Parathyroid adenoma (tissue), 2 donors: ENCODE measurements at regions not wholly inside any gene's neighbourhood (a gene's known extent, or its start where the extent isn't known, plus 50 kb on each side); places are given as distances from the start of the nearest gene placed in this dataset.

Experiments used
- H2AFZ ChIP-seq: fragments of 300-600 bp; sonication (generic); one replicate; pipeline ENCODE4 v1.7.0; 2017; ENCODE audit warnings: antibody characterized with exemption, mild to moderate bottlenecking
- H3K27ac ChIP-seq: fragments of 300-600 bp; sonication (generic); one replicate; pipeline ENCODE4 v1.7.0; 2017
- H3K27me3 ChIP-seq: fragments of 300-600 bp; sonication (generic); one replicate; pipeline ENCODE4 v1.7.0; 2017; ENCODE audit warnings: low read length; ENCODE audit not compliant: control insufficient read depth, insufficient read depth
- H3K36me3 ChIP-seq: fragments of 300-600 bp; sonication (generic); one replicate; pipeline ENCODE4 v1.7.0; 2017; ENCODE audit warnings: low read length; ENCODE audit not compliant: control insufficient read depth, insufficient read depth
- H3K4me1 ChIP-seq: fragments of 300-600 bp; sonication (generic); one replicate; pipeline ENCODE4 v1.7.0; 2017; ENCODE audit warnings: control low read depth
- H3K4me2 ChIP-seq: fragments of 300-600 bp; sonication (generic); one replicate; pipeline ENCODE4 v1.7.0; 2017; ENCODE audit warnings: low read length
- H3K4me3 ChIP-seq: fragments of 300-600 bp; sonication (generic); one replicate; pipeline ENCODE4 v1.7.0; 2017; ENCODE audit warnings: low read depth, low read length
- H3K79me2 ChIP-seq: fragments of 300-600 bp; sonication (generic); one replicate; pipeline ENCODE4 v1.7.0; 2017; ENCODE audit warnings: control low read depth
- H3K9ac ChIP-seq: fragments of 300-600 bp; sonication (generic); one replicate; pipeline ENCODE4 v1.7.0; 2017; ENCODE audit warnings: mild to moderate bottlenecking
- H3K9me3 ChIP-seq: fragments of 300-600 bp; sonication (generic); one replicate; pipeline ENCODE4 v1.7.0; 2017; ENCODE audit warnings: low read length; ENCODE audit not compliant: control insufficient read depth
- CTCF ChIP-seq: fragments of 300-600 bp; sonication (generic); IDR thresholded peaks from one replicate; pipeline ENCODE4 v1.7.0; 2017; ENCODE audit warnings: antibody characterized with exemption, mild to moderate bottlenecking
- donor health status: primary hyperparathyroidism.

DNA sequence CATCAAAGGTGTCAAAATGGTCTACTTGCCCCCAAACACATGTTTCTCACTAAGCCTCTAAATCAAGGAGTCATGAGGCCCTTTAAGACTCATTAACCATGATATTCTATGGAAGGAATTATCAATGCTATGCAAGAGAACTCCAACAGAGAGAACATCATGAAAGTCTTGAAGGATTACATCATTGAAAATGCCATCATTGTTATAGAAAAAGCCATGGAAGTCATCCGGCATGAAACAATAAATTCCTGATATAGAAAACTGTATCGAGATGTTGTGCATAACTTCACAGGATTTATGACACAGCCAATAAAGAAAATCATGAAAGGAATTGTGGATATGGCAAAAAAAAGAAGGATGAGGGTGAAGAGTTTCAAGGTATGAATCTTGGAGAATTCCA, 1363.6 kb upstream of the CDH2 start:
- Histone ChIP-seq H3K27me3 (no peaks in the 10 kb centered on the region), H2AFZ (no peak overlapping the region), H3K4me2 (no peak overlapping the region), H3K9ac (no peak overlapping the region), H3K79me2 (no peaks in the 10 kb centered on the region), H3K36me3 (no peaks in the 10 kb centered on the region), H3K4me1 (no peaks in the 10 kb centered on the region), H3K27ac (no peak overlapping the region), H3K9me3 (no peaks in the 10 kb centered on the region), H3K4me3 (no peak overlapping the region)
- no peak for TF ChIP-seq CTCF

DNA sequence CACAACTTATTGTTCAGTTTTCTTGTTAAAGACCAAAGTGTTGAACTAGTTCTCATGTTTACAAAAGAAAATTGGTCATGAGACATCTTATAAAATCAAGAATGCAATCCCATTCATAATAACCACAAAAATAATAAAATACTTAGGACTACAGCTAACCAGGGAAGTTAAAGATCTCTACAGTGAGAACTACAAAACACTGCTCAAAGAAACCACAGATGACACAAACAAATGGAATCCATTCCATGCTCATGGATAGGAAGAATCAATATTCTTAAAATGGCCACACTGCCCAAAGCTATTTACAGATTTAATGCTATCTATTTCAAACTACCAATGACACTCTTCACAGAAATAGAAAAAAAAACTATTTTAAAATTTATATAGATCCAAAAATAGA, 1354.8 kb upstream of the CDH2 start:
- Histone ChIP-seq H3K4me1 (no peaks in the 10 kb centered on the region), H3K27ac (no peak overlapping the region), H2AFZ (no peak overlapping the region), H3K27me3 (no peaks in the 10 kb centered on the region), H3K9ac (no peak overlapping the region), H3K4me2 (no peak overlapping the region), H3K79me2 (no peaks in the 10 kb centered on the region), H3K4me3 (no peak overlapping the region), H3K36me3 (no peaks in the 10 kb centered on the region), H3K9me3 (no peaks in the 10 kb centered on the region)
- TF ChIP-seq CTCF = no peak

GRCh38 chr18:29523371-29523770, 1346.4 kb upstream of the CDH2 start:
- H2AFZ ChIP-seq = no peak overlapping the region
- no peak overlapping the region for H3K9ac ChIP-seq
- H3K4me1 ChIP-seq = no peaks in the 10 kb centered on the region
- H3K9me3 ChIP-seq = no peaks in the 10 kb centered on the region
- H3K27ac ChIP-seq = no peak overlapping the region
- H3K4me3 ChIP-seq = no peak overlapping the region
- no peaks in the 10 kb centered on the region for H3K36me3 ChIP-seq
- H3K27me3 ChIP-seq = no peaks in the 10 kb centered on the region
- no peaks in the 10 kb centered on the region for H3K79me2 ChIP-seq
- no peak for TF ChIP-seq CTCF
- no peak overlapping the region for H3K4me2 ChIP-seq

GRCh38 chr18:29512761-29513160, 1335.8 kb upstream of the CDH2 start:
- no peaks in the 10 kb centered on the region for H3K36me3 ChIP-seq
- H3K27me3 ChIP-seq = no peaks in the 10 kb centered on the region
- TF ChIP-seq CTCF = no peak
- H3K9ac ChIP-seq = no peak overlapping the region
- H3K4me2 ChIP-seq = no peak overlapping the region
- no peaks in the 10 kb centered on the region for H3K79me2 ChIP-seq
- H2AFZ ChIP-seq = no peak overlapping the region
- H3K9me3 ChIP-seq = no peaks in the 10 kb centered on the region
- no peaks in the 10 kb centered on the region for H3K4me1 ChIP-seq
- H3K4me3 ChIP-seq = no peak overlapping the region
- H3K27ac ChIP-seq = no peak overlapping the region

DNA sequence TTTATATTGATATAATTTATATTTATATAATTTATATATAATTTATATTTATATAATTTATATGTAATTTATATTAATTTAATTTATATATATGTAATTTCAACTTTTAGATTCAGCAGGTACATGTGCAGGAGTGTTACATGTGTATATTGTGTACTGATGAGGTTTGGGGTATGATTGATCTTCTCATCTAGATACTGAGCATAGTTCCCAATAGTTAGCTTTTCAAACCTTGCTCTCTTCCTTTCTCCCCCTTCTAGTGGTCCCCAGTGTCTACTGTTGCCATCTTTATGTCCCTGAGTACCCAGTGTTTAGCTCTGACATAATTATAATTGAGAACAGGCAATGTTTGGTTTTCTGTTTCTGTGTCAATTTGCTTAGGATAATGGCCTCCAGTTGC, 1335.3 kb upstream of the CDH2 start:
- no peak overlapping the region for H3K9ac ChIP-seq
- no peak overlapping the region for H3K27ac ChIP-seq
- H3K79me2 ChIP-seq = no peaks in the 10 kb centered on the region
- no peaks in the 10 kb centered on the region for H3K36me3 ChIP-seq
- no peak for TF ChIP-seq CTCF
- no peaks in the 10 kb centered on the region for H3K9me3 ChIP-seq
- H3K27me3 ChIP-seq = no peaks in the 10 kb centered on the region
- no peak overlapping the region for H3K4me3 ChIP-seq
- H3K4me2 ChIP-seq = no peak overlapping the region
- H2AFZ ChIP-seq = no peak overlapping the region
- no peaks in the 10 kb centered on the region for H3K4me1 ChIP-seq
